GM23338 (cell line): ENCODE measurements at regions not wholly inside any gene's neighbourhood (a gene's known extent, or its start where the extent isn't known, plus 50 kb on each side); places are given as distances from the start of the nearest gene placed in this dataset.

Experiments used
- ATAC-seq: fragments of 200-7000 bp; cut with Tn5 transposase; 3 replicates; pipeline ENCODE4 v1.9.1; 2020
- DNase-seq: peaks from one replicate; pipeline ENCODE4 v3.0.0-alpha.2; 2015; ENCODE audit warnings: low spot score
- H2AFZ ChIP-seq: fragments of 200-600 bp; sonication (generic); 2 replicates; pipeline ENCODE4 v1.8.0; 2016; ENCODE audit warnings: antibody characterized with exemption, mild to moderate bottlenecking, moderate library complexity
- H3F3A ChIP-seq: fragments of 200-600 bp; sonication (generic); replicated peaks from 2 replicates; pipeline ENCODE4 v1.8.0; 2017; ENCODE audit warnings: antibody characterized with exemption, mixed run types, low read depth
- H3K27ac ChIP-seq: fragments of 200-600 bp; sonication (generic); 2 replicates; pipeline ENCODE4 v1.6.1; 2016; ENCODE audit warnings: low read depth
- H3K27me3 ChIP-seq: fragments of 200-600 bp; sonication (generic); 2 replicates; pipeline ENCODE4 v1.8.0; 2016; ENCODE audit warnings: mild to moderate bottlenecking, mixed run types, moderate library complexity; ENCODE audit not compliant: insufficient read depth
- H3K36me3 ChIP-seq: fragments of 200-600 bp; sonication (generic); 2 replicates; pipeline ENCODE4 v1.8.0; 2016; ENCODE audit warnings: mild to moderate bottlenecking; ENCODE audit not compliant: insufficient read depth
- H3K4me1 ChIP-seq: fragments of 200-600 bp; sonication (generic); 2 replicates; pipeline ENCODE4 v1.8.0; 2016; ENCODE audit warnings: mild to moderate bottlenecking, moderate library complexity; ENCODE audit not compliant: insufficient read depth
- H3K4me2 ChIP-seq: fragments of 200-600 bp; sonication (generic); 2 replicates; pipeline ENCODE4 v1.7.1; 2017; ENCODE audit warnings: mixed run types
- H3K4me3 ChIP-seq: fragments of 200-600 bp; sonication (generic); 2 replicates; pipeline ENCODE4 v1.6.1; 2016; ENCODE audit warnings: mixed run types
- H3K79me2 ChIP-seq: fragments of 200-600 bp; sonication (generic); replicated peaks from 2 replicates; pipeline ENCODE4 v1.8.0; 2017; ENCODE audit warnings: mild to moderate bottlenecking; ENCODE audit not compliant: insufficient read depth
- H3K9me2 ChIP-seq: fragments of 200-600 bp; sonication (generic); 2 replicates; pipeline ENCODE4 v1.8.0; 2017; ENCODE audit not compliant: insufficient read depth
- H4K20me1 ChIP-seq: fragments of 200-600 bp; sonication (generic); replicated peaks from 2 replicates; pipeline ENCODE4 v1.8.0; 2017; ENCODE audit warnings: mild to moderate bottlenecking; ENCODE audit not compliant: insufficient read depth
- H3K27ac Mint-ChIP-seq: 2 replicates; pipeline ENCODE4 v1.8.0; 2020; ENCODE audit warnings: inconsistent platforms, mild to moderate bottlenecking, moderate library complexity, mixed read lengths
- H3K27me3 Mint-ChIP-seq: 3 replicates; pipeline ENCODE4 v1.8.0; 2022; ENCODE audit warnings: low read depth, mild to moderate bottlenecking, moderate library complexity, mixed read lengths, inconsistent platforms; ENCODE audit not compliant: insufficient read depth, poor library complexity
- H3K36me3 Mint-ChIP-seq: 3 replicates; pipeline ENCODE4 v1.8.0; 2021; ENCODE audit warnings: low read depth, mild to moderate bottlenecking, inconsistent platforms, moderate library complexity, mixed read lengths
- H3K4me1 Mint-ChIP-seq: 3 replicates; pipeline ENCODE4 v1.8.0; 2020; ENCODE audit warnings: mild to moderate bottlenecking, inconsistent platforms, mixed read lengths
- H3K4me3 Mint-ChIP-seq: 3 replicates; pipeline ENCODE4 v1.8.0; 2021; ENCODE audit warnings: moderate library complexity, mild to moderate bottlenecking, inconsistent platforms, mixed read lengths
- H3K9me3 Mint-ChIP-seq: 3 replicates; pipeline ENCODE4 v1.8.0; 2020; ENCODE audit warnings: moderate library complexity, mild to moderate bottlenecking, inconsistent platforms, mixed read lengths
- CREB1 ChIP-seq: fragments of 250-450 bp; sonication (Bioruptor Pico); IDR thresholded peaks from 2 replicates; pipeline ENCODE4 v1.5.0; 2020; ENCODE audit warnings: low read depth, mild to moderate bottlenecking, moderate library complexity
- ETS1 ChIP-seq: IDR thresholded peaks from 2 replicates; pipeline ENCODE4 v1.6.1; 2016; ENCODE audit warnings: antibody characterized with exemption
- EZH2 ChIP-seq: fragments of 200-600 bp; sonication (generic); IDR thresholded peaks from one replicate; pipeline ENCODE4 v1.8.0; 2017; ENCODE audit warnings: antibody characterized with exemption, mild to moderate bottlenecking, low read depth; ENCODE audit not compliant: unreplicated experiment
- EZH2phosphoT487 ChIP-seq: fragments of 200-600 bp; sonication (generic); IDR thresholded peaks from one replicate; pipeline ENCODE4 v1.8.1; 2018; ENCODE audit warnings: antibody characterized with exemption; ENCODE audit not compliant: unreplicated experiment
- JUNB ChIP-seq: IDR thresholded peaks from one replicate; pipeline ENCODE4 v1.6.1; 2016; ENCODE audit warnings: antibody characterized with exemption; ENCODE audit not compliant: unreplicated experiment
- NANOG ChIP-seq: IDR thresholded peaks from 2 replicates; pipeline ENCODE4 v1.6.1; 2016; ENCODE audit warnings: antibody characterized with exemption, borderline replicate concordance
- POLR2AphosphoS5 ChIP-seq: IDR thresholded peaks from 2 replicates; pipeline ENCODE4 v1.6.1; 2016; ENCODE audit warnings: antibody characterized with exemption, low read depth
- REST ChIP-seq: IDR thresholded peaks from one replicate; pipeline ENCODE4 v1.6.1; 2018; ENCODE audit warnings: antibody characterized with exemption; ENCODE audit not compliant: unreplicated experiment
- STAT1 ChIP-seq: IDR thresholded peaks from one replicate; pipeline ENCODE4 v1.6.1; 2016; ENCODE audit warnings: antibody characterized with exemption; ENCODE audit not compliant: unreplicated experiment
- ZNF114 ChIP-seq: fragments of 250-450 bp; sonication (Bioruptor Pico); IDR thresholded peaks from 2 replicates; pipeline ENCODE4 v1.5.0; 2020; ENCODE audit warnings: mild to moderate bottlenecking, moderate library complexity
- ZNF331 ChIP-seq: fragments of 250-450 bp; sonication (Bioruptor Pico); IDR thresholded peaks from 2 replicates; pipeline ENCODE4 v1.5.0; 2020; ENCODE audit warnings: low read depth, mild to moderate bottlenecking, moderate library complexity
- ZNF462 ChIP-seq: fragments of 250-450 bp; sonication (Bioruptor Pico); IDR thresholded peaks from 2 replicates; pipeline ENCODE4 v1.5.0; 2020; ENCODE audit warnings: mild to moderate bottlenecking, moderate library complexity
- TF ChIP-seq, protein P1 (sequence below), 2 experiments: fragments of 200-600 bp in 1 of 2; sonication (generic) in 1 of 2; conservative IDR thresholded peaks; 2 replicates each; pipeline versions ENCODE4 v1.5.1 to v1.6.1; 2016 to 2017; ENCODE audit warnings: antibody characterized with exemption in 2 of 2, low read depth in 2 of 2, mild to moderate bottlenecking in 2 of 2, moderate library complexity in 1 of 2

DNA sequence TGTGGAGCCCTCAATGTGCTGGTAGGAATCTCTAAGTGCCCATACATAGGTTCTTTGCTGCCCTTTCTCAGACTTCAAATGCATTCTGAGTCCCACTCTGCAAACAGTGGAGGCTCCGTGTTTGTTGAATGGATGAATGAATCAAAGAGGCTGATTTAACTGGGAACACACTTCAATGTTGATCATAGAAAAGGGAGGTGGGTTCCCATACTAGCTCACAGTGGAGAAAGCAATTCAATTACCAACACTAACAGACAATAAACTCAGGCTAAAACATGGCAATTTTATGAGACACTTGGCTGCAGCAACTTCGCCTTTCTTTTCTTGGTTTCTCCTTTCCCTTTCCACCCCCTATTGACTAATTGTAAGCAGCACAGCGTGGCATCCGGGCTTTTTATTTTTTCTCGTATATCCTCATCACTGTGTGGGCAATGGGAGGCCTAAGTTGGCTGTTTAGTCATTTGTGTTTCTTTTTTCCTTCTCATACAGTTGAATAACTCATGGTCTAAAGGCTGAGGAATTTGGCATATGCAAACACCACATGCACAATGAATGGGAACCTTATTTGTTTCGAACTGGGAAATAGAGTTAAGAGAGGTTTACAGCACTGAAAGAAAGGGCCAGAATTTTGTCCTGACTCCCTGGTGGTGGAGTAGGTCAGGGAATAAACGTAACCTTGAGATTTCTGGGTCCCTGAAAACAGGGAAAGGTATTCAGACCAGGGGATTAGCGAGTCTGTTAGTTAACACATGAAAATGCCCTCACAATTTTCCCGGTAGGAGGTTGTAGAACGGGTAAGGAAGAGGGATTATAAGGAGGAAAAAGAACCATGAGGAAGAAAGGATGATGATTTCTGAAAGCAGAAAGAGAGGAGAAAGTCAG lies 858.5 kb downstream of the KCNMA1 start:
- Mint-ChIP-seq H3K9me3 (peaks cover 37% of the 10 kb centered on the region), H3K4me3 (peak overlapping the region; percentile 45), H3K27ac (peak overlapping the region; percentile 86), H3K27me3 (no peaks in the 10 kb centered on the region), H3K36me3 (peaks cover 31% of the 10 kb centered on the region), H3K4me1 (peaks cover 28% of the 10 kb centered on the region)
- Histone ChIP-seq H3K4me2 (peak overlapping the region; percentile 42), H2AFZ (peak overlapping the region; percentile 6), H3K79me2 (no peaks in the 10 kb centered on the region), H3K4me3 (peak overlapping the region; percentile 9), H4K20me1 (no peaks in the 10 kb centered on the region), H3K27me3 (no peaks in the 10 kb centered on the region), H3K36me3 (peaks cover 10% of the 10 kb centered on the region; the same call in 1 of the 2 replicates), H3K4me1 (peaks cover 41% of the 10 kb centered on the region), H3K9me2 (peaks cover 8% of the 10 kb centered on the region; the same call in 1 of the 2 replicates), H3F3A (no peaks in the 10 kb centered on the region; the same call in 1 of the 2 replicates), H3K27ac (peak overlapping the region; percentile 43)
- TF ChIP-seq ZNF114 (CRISPR knock-in tag) (no peak), POLR2AphosphoS5 (no peak), STAT1 (no peak), ZNF462 (0 out of 2 replicates have a peak, but pooled peaks have one; percentile 2), REST (no peak), EZH2phosphoT487 (no peak), ZNF331 (CRISPR knock-in tag) (no peak), ETS1 (no peak), EZH2 (no peak), JUNB (no peak), CREB1 (CRISPR knock-in tag) (no peak), NANOG (no peak)
- TF ChIP-seq, protein P1, sequence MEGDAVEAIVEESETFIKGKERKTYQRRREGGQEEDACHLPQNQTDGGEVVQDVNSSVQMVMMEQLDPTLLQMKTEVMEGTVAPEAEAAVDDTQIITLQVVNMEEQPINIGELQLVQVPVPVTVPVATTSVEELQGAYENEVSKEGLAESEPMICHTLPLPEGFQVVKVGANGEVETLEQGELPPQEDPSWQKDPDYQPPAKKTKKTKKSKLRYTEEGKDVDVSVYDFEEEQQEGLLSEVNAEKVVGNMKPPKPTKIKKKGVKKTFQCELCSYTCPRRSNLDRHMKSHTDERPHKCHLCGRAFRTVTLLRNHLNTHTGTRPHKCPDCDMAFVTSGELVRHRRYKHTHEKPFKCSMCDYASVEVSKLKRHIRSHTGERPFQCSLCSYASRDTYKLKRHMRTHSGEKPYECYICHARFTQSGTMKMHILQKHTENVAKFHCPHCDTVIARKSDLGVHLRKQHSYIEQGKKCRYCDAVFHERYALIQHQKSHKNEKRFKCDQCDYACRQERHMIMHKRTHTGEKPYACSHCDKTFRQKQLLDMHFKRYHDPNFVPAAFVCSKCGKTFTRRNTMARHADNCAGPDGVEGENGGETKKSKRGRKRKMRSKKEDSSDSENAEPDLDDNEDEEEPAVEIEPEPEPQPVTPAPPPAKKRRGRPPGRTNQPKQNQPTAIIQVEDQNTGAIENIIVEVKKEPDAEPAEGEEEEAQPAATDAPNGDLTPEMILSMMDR (conservative IDR thresholded peaks at IDR 0.05; ENCODE audit: low read depth in 2 of 2) = peak; percentile 32 to 37
- ATAC-seq = peak; percentile 95
- peak; percentile 77 for DNase-seq
